Tibial nerve (tissue), 4 donors: ENCODE measurements at regions not wholly inside any gene's neighbourhood (a gene's known extent, or its start where the extent isn't known, plus 50 kb on each side); places are given as distances from the start of the nearest gene placed in this dataset.

Experiments used
- DNase-seq, 2 donors: peaks; one replicate each; pipeline ENCODE4 v3.0.0-alpha.2; 2019; ENCODE audit warnings: low spot score in 2 of 2
- H3K27ac ChIP-seq, 4 donors: fragments of 200-600 bp; sonication (generic) in 3 of 4; one replicate each; pipeline ENCODE4 v1.5.1; 2017 to 2019; ENCODE audit warnings: mild to moderate bottlenecking in 1 of 4
- H3K27me3 ChIP-seq, 2 donors: fragments of 200-600 bp; sonication (generic) in 1 of 2; one replicate each; pipeline versions ENCODE4 v1.5.1 to v1.6.0; 2017 to 2019
- H3K36me3 ChIP-seq, 3 donors: fragments of 200-600 bp; sonication (generic); one replicate each; pipeline ENCODE4 v1.5.1; 2018 to 2019
- H3K4me1 ChIP-seq, 4 donors: fragments of 200-600 bp; sonication (generic) in 3 of 4; one replicate each; pipeline ENCODE4 v1.5.1; 2017 to 2019
- H3K4me3 ChIP-seq, 4 donors: fragments of 200-600 bp; sonication (generic) in 3 of 4; one replicate each; pipeline ENCODE4 v1.5.1; 2017 to 2019; ENCODE audit warnings: mild to moderate bottlenecking in 1 of 4, moderate library complexity in 1 of 4
- H3K9me3 ChIP-seq, 4 donors: fragments of 200-600 bp; sonication (generic) in 3 of 4; one replicate each; pipeline ENCODE4 v1.5.1; 2017 to 2019
- CTCF ChIP-seq, 5 experiments: fragments of 200-600 bp in 3 of 5; fragments of 450-650 bp in 2 of 5; sonication (generic) in 3 of 5; IDR thresholded peaks; one replicate each; pipeline ENCODE4 v1.5.1; 2016 to 2019; ENCODE audit warnings: antibody characterized with exemption in 5 of 5, mild to moderate bottlenecking in 3 of 5, moderate library complexity in 2 of 5
- EP300 ChIP-seq, 2 donors: sonication (generic); formaldehyde crosslinking; IDR thresholded peaks; one replicate each; pipeline ENCODE4 v1.6.1; 2017; ENCODE audit warnings: antibody characterized with exemption in 2 of 2, mild to moderate bottlenecking in 1 of 2
- POLR2A ChIP-seq, 2 donors: fragments of 450-650 bp; IDR thresholded peaks; one replicate each; pipeline ENCODE4 v1.6.1; 2017; ENCODE audit warnings: antibody characterized with exemption in 2 of 2, mild to moderate bottlenecking in 2 of 2, moderate library complexity in 2 of 2
- WGBS, 2 donors: methylation state at CpG; one replicate each; pipeline ENCODE4 v1.1.5; 2018; 5-methylcytosine and 5-hydroxymethylcytosine counted together

DNA sequence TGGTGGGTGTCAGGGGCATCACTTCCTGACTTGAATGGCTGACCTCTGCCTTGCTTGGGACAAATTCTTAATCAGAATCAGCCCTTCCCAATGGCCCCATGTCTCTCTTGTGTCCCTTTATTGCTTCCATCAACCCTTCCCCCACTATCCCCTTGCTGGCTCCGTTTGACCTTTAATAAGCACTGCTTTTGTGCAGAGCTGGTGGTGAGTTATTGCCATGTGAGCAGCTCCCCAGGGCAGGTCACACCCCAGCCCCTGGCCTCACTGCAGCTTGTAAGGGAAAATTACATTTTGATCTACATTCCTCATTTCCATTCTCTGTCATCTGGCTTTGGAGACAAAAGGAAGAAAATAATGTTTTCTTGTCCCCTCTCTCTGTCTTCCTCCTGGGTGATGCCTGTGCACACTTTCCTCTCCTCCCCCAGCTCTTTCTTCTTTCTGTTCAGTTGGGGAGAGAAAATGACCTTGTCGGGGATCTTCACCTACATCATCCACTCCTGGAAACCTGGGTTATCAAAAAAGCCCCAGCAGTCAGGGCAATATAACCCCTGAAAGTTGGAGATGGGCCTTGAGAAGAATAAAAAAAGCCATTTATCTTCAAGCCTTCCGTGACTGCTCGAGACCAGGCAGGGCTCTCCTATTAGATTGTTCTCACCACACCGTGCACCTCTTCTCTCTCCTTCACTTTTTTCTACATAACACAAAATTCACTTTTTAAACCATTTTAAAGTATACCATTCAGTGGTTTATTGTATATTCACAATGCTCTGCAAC lies 100.4 kb upstream of the SRRM4 start:
- no peaks in the 10 kb centered on the region for H3K27me3 ChIP-seq
- no peaks in the 10 kb centered on the region for H3K4me1 ChIP-seq
- no peak overlapping the region for H3K4me3 ChIP-seq
- no peaks in the 10 kb centered on the region for H3K9me3 ChIP-seq
- DNase-seq: no peak
- no peak for TF ChIP-seq POLR2A (IDR thresholded peaks at IDR 0.05)
- TF ChIP-seq CTCF (IDR thresholded peaks at IDR 0.05): no peak
- no peak for TF ChIP-seq EP300 (IDR thresholded peaks at IDR 0.05)
- no peaks in the 10 kb centered on the region for H3K36me3 ChIP-seq
- WGBS, 2 donors: 26 to 41% methylated on average over 5 of the region's 5 CpGs
- H3K27ac ChIP-seq: no peak overlapping the region

DNA sequence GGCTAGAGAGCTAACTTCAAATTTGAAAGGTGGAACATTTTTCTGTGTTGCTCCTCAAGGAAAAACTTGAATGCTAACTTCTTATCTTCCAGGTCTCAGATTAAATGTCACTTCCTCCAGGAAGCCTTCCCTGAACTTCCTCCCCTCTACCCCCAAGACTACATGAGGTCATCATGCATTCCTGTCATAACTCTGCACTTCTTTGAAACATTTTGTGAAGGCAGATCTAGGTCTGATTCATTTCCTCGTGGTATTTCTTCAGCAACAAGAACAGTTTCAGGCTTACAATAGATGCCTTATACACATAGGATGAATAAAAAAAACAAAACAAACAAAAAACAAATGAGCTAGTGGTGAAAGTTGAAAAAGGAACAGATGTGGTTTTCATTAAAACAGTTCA lies 97.1 kb upstream of the SRRM4 start:
- Histone ChIP-seq H3K27me3 (no peaks in the 10 kb centered on the region), H3K27ac (no peak overlapping the region), H3K4me3 (no peak overlapping the region), H3K9me3 (no peaks in the 10 kb centered on the region), H3K36me3 (no peaks in the 10 kb centered on the region), H3K4me1 (no peaks in the 10 kb centered on the region)
- no peak for DNase-seq
- no peak for TF ChIP-seq EP300 (IDR thresholded peaks at IDR 0.05)
- TF ChIP-seq POLR2A (IDR thresholded peaks at IDR 0.05): no peak
- no peak for TF ChIP-seq CTCF (IDR thresholded peaks at IDR 0.05)
- WGBS, 2 donors: 19 to 26% methylated on average over 1 of the region's 1 CpG

DNA sequence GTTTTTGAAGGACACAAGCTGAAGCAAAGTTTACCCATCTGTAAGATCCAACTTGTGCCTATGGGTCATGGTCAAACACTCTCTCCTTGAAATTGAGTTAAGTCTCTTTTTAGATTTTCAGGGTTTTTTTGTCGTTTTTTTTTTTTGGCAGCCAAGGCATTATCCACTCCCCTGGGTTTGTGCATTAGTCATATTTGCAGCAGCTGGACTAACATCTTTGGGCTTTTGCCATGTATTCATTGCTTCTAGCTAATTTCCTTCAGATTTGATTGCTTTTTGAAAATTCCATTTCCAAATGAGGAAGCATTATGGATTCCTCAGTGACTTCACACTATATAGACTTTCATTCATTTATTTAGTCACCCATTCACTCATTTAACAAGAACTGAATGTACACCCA lies 80.3 kb upstream of the SRRM4 start:
- H3K4me1 ChIP-seq: no peaks in the 10 kb centered on the region
- TF ChIP-seq EP300 (IDR thresholded peaks at IDR 0.05) (no peak), CTCF (IDR thresholded peaks at IDR 0.05) (no peak), POLR2A (IDR thresholded peaks at IDR 0.05) (no peak)
- 20 to 37% methylated on average over 1 of the region's 1 CpG for WGBS, 2 donors

DNA sequence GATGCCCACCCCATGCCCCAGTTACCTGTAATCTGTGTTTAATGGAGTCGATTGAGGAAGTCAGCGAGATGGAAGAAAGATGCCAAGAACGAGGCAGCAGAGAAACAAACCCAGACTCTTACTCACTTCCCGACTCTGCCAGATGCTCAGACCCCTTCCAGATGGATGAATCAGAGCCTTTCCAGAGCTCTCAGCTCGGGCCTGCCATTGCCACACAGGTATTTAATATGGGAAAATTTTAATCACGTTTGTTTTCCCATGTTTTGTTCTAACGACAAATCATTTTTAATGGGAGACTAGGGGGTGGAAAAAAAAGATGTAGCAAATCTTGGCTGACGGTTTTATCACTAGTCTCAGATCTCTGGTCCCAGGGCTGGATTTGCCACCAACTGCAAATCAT lies 72.5 kb upstream of the SRRM4 start:
- H3K27ac ChIP-seq: no peak overlapping the region
- H3K4me3 ChIP-seq: no peak overlapping the region
- no peaks in the 10 kb centered on the region for H3K36me3 ChIP-seq
- no peaks in the 10 kb centered on the region for H3K27me3 ChIP-seq
- no peaks in the 10 kb centered on the region for H3K4me1 ChIP-seq
- DNase-seq: no peak
- WGBS, 2 donors: 68 to 75% methylated on average over 8 of the region's 8 CpGs
- TF ChIP-seq POLR2A (IDR thresholded peaks at IDR 0.05): no peak
- no peak for TF ChIP-seq CTCF (IDR thresholded peaks at IDR 0.05)
- no peak for TF ChIP-seq EP300 (IDR thresholded peaks at IDR 0.05)
- peaks cover 0 to 7% (median 0%) of the 10 kb centered on the region in 4 donors for H3K9me3 ChIP-seq

More for the DNA sequence above, 80.3 kb upstream of the SRRM4 start:
- no peaks in the 10 kb centered on the region for H3K27me3 ChIP-seq
- no peaks in the 10 kb centered on the region for H3K36me3 ChIP-seq
- peaks cover 0 to 7% (median 0%) of the 10 kb centered on the region in 4 donors for H3K9me3 ChIP-seq
- H3K4me3 ChIP-seq: no peak overlapping the region
- no peak for DNase-seq
- no peak overlapping the region for H3K27ac ChIP-seq

DNA sequence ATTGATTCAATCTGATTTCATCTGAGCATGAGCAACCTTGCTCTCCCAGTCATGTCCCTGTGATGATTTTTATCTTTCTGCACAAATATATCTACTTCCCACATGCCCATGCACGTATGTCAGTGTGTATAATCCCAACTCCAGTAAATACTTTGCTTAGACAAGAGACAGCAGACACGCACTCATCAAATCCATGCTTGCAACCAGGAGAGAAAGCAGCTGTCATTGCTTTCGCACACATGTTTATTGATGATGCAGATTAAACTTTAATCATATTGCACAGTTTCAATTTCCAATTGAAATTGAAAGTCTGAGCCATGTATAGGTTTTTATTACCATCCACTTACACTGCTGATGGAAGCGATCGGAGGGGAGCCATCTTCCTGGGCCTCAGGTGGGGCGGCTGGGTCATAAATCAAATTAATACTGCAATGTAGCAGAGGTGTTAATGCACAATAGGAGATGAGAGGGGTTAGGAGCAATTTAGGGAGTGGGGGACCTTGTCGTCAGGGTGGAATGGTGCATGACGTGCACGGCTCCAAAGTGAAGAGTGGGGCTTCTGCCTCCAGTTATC lies 68.6 kb upstream of the SRRM4 start:
- DNase-seq: no peak
- no peaks in the 10 kb centered on the region for H3K4me1 ChIP-seq
- no peak for TF ChIP-seq CTCF (IDR thresholded peaks at IDR 0.05)
- TF ChIP-seq POLR2A (IDR thresholded peaks at IDR 0.05): no peak
- no peak for TF ChIP-seq EP300 (IDR thresholded peaks at IDR 0.05)
- no peaks in the 10 kb centered on the region for H3K36me3 ChIP-seq
- no peak overlapping the region for H3K27ac ChIP-seq
- no peaks in the 10 kb centered on the region for H3K27me3 ChIP-seq
- H3K4me3 ChIP-seq: no peak overlapping the region
- WGBS, 2 donors: 77 to 78% methylated on average over 9 of the region's 9 CpGs
- peaks cover 0 to 3% (median 0%) of the 10 kb centered on the region in 4 donors for H3K9me3 ChIP-seq
